ENCODE measurements at regions not wholly inside any gene's neighbourhood (a gene's known extent, or its start where the extent isn't known, plus 50 kb on each side); places are given as distances from the start of the nearest gene placed in this dataset.

GRCh38 chr4:57168982-57169381 lies 58.8 kb upstream of the IGFBP7 start:
- Mint-ChIP-seq H3K27me3 (peaks cover 9% of the 10 kb centered on the region), H3K36me3 (no peaks in the 10 kb centered on the region), H3K4me3 (no peak overlapping the region), H3K9me3 (peaks cover 0 to 6% (median 0%) of the 10 kb centered on the region in 7 donors), H3K27ac (no peak overlapping the region), H3K4me1 (peaks cover 0 to 6% (median 0%) of the 10 kb centered on the region in 4 donors)
- Histone ChIP-seq H3K27ac (ENCODE audit: insufficient read depth, low read length, poor library complexity, severe bottlenecking) (no peak overlapping the region), H3K4me3 (ENCODE audit: low read depth, low read length) (no peak overlapping the region), H3K4me1 (ENCODE audit: control insufficient read depth, insufficient read depth, low read length, poor library complexity, severe bottlenecking) (no peaks in the 10 kb centered on the region), H3K9me3 (ENCODE audit: control insufficient read depth in 2 of 2, low read length in 2 of 2) (no peaks in the 10 kb centered on the region), H3K36me3 (ENCODE audit: control insufficient read depth, insufficient read depth, low read length) (no peaks in the 10 kb centered on the region), H3K27me3 (ENCODE audit: control insufficient read depth, insufficient read depth, low read length) (no peaks in the 10 kb centered on the region)
- ATAC-seq (ENCODE audit: low read depth in 2 of 2) (no peak), DNase-seq (no peak)

- Mint-ChIP-seq H3K27ac (no peak overlapping the region), H3K36me3 (no peaks in the 10 kb centered on the region), H3K4me3 (peak overlapping the region; percentile 77 to 95 (median 88)), H3K27me3 (peaks cover 22% of the 10 kb centered on the region), H3K4me1 (peaks cover 0 to 16% (median 5%) of the 10 kb centered on the region in 4 donors), H3K9me3 (peaks cover 0 to 1% (median 0%) of the 10 kb centered on the region in 7 donors)
- H3K9me3 ChIP-seq (ENCODE audit: control insufficient read depth in 2 of 2, low read length in 2 of 2): no peaks in the 10 kb centered on the region
- peak overlapping the region; percentile 20 for H3K27ac ChIP-seq (ENCODE audit: insufficient read depth, low read length, poor library complexity, severe bottlenecking)
- peak overlapping the region; percentile 78 for H3K4me3 ChIP-seq (ENCODE audit: low read depth, low read length)
- H3K27me3 ChIP-seq (ENCODE audit: control insufficient read depth, insufficient read depth, low read length): peaks cover 2% of the 10 kb centered on the region
- no peaks in the 10 kb centered on the region for H3K36me3 ChIP-seq (ENCODE audit: control insufficient read depth, insufficient read depth, low read length)
- peak; percentile 87 to 90 for ATAC-seq (ENCODE audit: low read depth in 2 of 2)
- DNase-seq: peak; percentile 32 to 61 (median 59)
- no peaks in the 10 kb centered on the region for H3K4me1 ChIP-seq (ENCODE audit: control insufficient read depth, insufficient read depth, low read length, poor library complexity, severe bottlenecking)
Observed at GRCh38 chr4:57163530-57164459, 53.6 kb upstream of the IGFBP7 start.

DNA sequence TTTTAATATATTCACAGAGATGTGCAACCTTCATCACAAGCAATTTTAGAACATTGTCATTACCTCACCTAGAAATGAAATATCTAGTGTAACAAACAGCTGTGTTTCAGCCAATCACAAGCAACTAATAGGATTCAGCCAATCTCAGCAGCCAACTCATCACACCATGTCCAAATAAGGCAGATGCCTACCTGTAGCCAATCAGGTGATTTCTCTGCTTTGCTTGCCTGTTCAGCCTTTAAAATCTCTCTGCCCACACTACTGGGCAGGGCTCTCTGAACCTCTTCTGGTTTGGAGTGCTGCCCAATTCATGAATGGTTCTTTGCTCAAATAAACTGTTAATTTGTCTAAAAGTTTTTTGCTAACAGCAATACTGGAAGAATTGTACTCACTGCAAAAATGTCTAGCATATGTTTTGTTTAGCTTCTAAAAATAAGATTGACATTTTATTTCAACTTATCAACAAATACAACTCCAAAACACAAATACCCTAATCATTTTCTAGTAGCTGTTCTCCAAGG lies 52.4 kb upstream of the IGFBP7 start:
- H3K27me3 ChIP-seq (ENCODE audit: control insufficient read depth, insufficient read depth, low read length): peaks cover 2% of the 10 kb centered on the region
- no peak for DNase-seq
- Mint-ChIP-seq H3K27ac (no peak overlapping the region), H3K27me3 (peaks cover 24% of the 10 kb centered on the region), H3K4me3 (peak overlapping the region; percentile 31 to 95 (median 67)), H3K36me3 (no peaks in the 10 kb centered on the region), H3K9me3 (peaks cover 0 to 1% (median 0%) of the 10 kb centered on the region in 7 donors), H3K4me1 (peaks cover 0 to 16% (median 5%) of the 10 kb centered on the region in 4 donors)
- H3K4me1 ChIP-seq (ENCODE audit: control insufficient read depth, insufficient read depth, low read length, poor library complexity, severe bottlenecking): no peaks in the 10 kb centered on the region
- ATAC-seq (ENCODE audit: low read depth in 2 of 2): no peak
- H3K4me3 ChIP-seq (ENCODE audit: low read depth, low read length): no peak overlapping the region
- H3K9me3 ChIP-seq (ENCODE audit: control insufficient read depth in 2 of 2, low read length in 2 of 2): no peaks in the 10 kb centered on the region
- no peaks in the 10 kb centered on the region for H3K36me3 ChIP-seq (ENCODE audit: control insufficient read depth, insufficient read depth, low read length)
- no peak overlapping the region for H3K27ac ChIP-seq (ENCODE audit: insufficient read depth, low read length, poor library complexity, severe bottlenecking)

Data from CD4-positive, CD25-positive, alpha-beta regulatory T cell (primary cell).